ENCODE measurements at regions not wholly inside any gene's neighbourhood (a gene's known extent, or its start where the extent isn't known, plus 50 kb on each side); places are given as distances from the start of the nearest gene placed in this dataset.
"Not testable (repeated sequence)": the region's sequence is repeated elsewhere in the genome, so short reads cannot be mapped to it uniquely, and the experiment has no call there.

DNA sequence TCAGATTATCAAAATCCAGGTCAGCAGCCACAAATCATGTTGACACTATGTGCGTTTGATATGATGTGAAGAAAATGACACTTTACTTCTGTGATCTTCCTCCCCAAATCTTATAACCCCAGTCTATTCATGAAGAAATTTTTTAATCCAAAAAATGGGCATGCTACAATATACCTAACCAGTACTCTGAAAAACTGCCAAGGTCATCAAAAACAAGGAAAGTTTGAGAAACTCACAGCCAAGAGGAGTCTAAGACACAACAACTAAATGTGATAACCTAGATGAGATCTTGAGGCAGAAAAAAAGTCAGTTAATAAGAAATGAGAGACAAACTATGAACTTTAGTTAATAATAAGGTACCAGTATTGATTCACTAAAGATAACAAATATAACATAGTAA lies 200.6 kb upstream of the IRAK1BP1 start:
- no peaks in the 10 kb centered on the region for H3K36me3 ChIP-seq (ENCODE audit: low read depth, missing control alignments)
- no peak for TF ChIP-seq POLR2A (IDR thresholded peaks at IDR 0.05)
- TF ChIP-seq, protein P1, sequence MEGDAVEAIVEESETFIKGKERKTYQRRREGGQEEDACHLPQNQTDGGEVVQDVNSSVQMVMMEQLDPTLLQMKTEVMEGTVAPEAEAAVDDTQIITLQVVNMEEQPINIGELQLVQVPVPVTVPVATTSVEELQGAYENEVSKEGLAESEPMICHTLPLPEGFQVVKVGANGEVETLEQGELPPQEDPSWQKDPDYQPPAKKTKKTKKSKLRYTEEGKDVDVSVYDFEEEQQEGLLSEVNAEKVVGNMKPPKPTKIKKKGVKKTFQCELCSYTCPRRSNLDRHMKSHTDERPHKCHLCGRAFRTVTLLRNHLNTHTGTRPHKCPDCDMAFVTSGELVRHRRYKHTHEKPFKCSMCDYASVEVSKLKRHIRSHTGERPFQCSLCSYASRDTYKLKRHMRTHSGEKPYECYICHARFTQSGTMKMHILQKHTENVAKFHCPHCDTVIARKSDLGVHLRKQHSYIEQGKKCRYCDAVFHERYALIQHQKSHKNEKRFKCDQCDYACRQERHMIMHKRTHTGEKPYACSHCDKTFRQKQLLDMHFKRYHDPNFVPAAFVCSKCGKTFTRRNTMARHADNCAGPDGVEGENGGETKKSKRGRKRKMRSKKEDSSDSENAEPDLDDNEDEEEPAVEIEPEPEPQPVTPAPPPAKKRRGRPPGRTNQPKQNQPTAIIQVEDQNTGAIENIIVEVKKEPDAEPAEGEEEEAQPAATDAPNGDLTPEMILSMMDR (IDR thresholded peaks at IDR 0.05): no peak
- no peak overlapping the region for H3K27ac ChIP-seq
- no peaks in the 10 kb centered on the region for H3K27me3 ChIP-seq
- intact Hi-C loops (cut with DNase I; ENCODE audit: low total_unique reads): no loop called here
- H3K4me1 ChIP-seq: no peaks in the 10 kb centered on the region
- no peak overlapping the region for H3K4me3 ChIP-seq
- no peaks in the 10 kb centered on the region for H3K9me3 ChIP-seq
- no peak for DNase-seq
- WGBS, 2 donors: 54 to 70% methylated on average over 1 of the region's 1 CpG

DNA sequence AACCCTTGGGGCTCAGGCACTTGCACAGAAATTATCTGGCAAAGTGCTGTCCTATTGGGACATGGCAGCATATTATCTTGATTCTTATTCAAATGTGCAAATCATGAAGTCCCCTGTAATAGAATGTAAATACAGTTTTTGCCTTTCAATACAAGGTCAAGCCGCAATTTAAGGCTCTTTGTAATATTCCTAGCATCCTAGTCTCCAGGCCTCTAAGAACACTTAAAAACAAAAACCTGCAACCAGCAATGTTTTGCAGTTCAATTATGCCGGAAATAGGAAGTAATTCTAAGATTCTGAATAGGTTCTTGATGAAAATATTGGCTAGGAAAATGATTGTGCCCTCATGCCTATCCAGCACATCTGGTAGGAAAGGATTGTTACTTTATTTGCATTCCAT lies 197.2 kb upstream of the IRAK1BP1 start:
- 79% methylated on average over 2 of the region's 2 CpGs for WGBS, 2 donors
- intact Hi-C loops (cut with DNase I; ENCODE audit: low total_unique reads): no loop called here
- DNase-seq: no peak

DNA sequence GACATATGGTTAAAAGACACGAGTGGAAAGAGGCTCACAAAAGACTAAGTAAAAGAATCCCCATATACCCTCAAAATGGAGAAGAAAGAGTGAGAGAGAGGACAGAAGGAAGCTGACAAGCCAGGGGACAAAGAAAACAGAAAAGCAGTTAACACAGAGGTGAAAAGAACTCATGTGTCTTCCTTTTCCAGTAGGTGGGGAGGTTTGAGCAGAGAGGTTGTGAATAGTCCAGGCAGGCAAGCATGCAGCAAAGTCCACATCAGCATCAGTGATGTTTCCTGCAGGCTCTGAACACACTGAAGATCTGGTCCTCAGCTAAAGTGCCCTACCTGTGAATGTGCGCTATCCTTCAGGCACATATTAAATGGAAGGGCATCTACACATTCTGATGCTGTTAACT lies 196.5 kb upstream of the IRAK1BP1 start:
- no peaks in the 10 kb centered on the region for H3K27me3 ChIP-seq
- no peaks in the 10 kb centered on the region for H3K9me3 ChIP-seq
- no peak overlapping the region for H3K4me3 ChIP-seq
- 57 to 60% methylated on average over 2 of the region's 2 CpGs for WGBS, 2 donors
- intact Hi-C loops (cut with DNase I; ENCODE audit: low total_unique reads): no loop called here
- no peaks in the 10 kb centered on the region for H3K4me1 ChIP-seq
- TF ChIP-seq, protein P1 (IDR thresholded peaks at IDR 0.05): no peak
- TF ChIP-seq POLR2A (IDR thresholded peaks at IDR 0.05): no peak
- no peak for DNase-seq
- no peaks in the 10 kb centered on the region for H3K36me3 ChIP-seq (ENCODE audit: low read depth, missing control alignments)
- H3K27ac ChIP-seq: no peak overlapping the region

More for the DNA sequence above, 197.2 kb upstream of the IRAK1BP1 start:
- H3K27ac ChIP-seq: no peak overlapping the region
- no peak overlapping the region for H3K4me3 ChIP-seq
- H3K4me1 ChIP-seq: no peaks in the 10 kb centered on the region
- TF ChIP-seq, protein P1 (IDR thresholded peaks at IDR 0.05): no peak
- no peak for TF ChIP-seq POLR2A (IDR thresholded peaks at IDR 0.05)
- H3K9me3 ChIP-seq: no peaks in the 10 kb centered on the region
- no peaks in the 10 kb centered on the region for H3K36me3 ChIP-seq (ENCODE audit: low read depth, missing control alignments)
- no peaks in the 10 kb centered on the region for H3K27me3 ChIP-seq

DNA sequence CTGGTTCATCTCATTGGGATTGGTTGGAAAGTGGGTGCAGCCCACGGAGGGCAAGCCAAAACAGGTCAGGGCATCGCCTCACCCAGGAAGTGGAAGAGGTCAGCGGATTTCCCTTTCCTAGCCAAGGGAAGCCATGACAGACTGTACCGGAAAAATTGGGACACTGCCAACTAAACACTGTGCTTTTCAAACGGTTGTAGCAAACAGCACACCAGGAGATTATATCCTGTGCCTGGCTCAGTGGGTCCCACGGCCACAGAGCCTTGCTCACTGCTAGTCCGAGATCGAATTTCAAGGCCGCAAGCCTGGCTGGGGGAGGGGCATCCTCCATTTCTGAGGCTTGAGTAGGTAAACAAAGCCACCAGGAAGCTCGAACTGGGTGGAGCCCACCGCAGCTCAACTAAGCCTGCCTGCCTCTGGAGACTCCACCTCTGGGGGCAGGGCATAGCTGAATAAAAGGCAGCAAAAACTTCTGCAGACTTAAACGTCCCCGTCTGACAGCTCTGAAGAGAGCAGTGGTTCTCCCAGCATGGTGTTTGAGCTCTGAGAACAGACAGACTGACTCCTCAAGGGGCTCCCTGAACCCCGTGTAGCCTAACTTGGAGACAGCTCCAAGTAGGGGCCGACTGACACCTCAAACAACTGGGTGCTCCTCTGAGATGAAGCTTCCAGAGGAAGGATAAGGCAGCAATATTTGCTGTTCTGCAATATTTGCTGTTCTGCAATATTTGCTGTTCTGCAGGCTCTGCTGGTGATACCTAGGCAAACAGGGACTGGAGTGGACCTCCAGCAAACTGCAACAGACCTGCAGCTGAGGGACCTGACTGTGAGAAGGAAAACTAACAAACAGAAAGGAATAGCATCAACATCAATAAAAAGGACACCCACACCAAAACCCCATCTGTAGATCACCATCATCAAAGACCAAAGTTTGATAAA lies 191.0 kb upstream of the IRAK1BP1 start:
- H3K4me3 ChIP-seq; H3K27me3 ChIP-seq; H3K27ac ChIP-seq; DNase-seq; H3K4me1 ChIP-seq; intact Hi-C loops (cut with DNase I; ENCODE audit: low total_unique reads); H3K9me3 ChIP-seq; H3K36me3 ChIP-seq (ENCODE audit: low read depth, missing control alignments): not testable (repeated sequence)
- 75 to 86% methylated on average over 10 to 15 of the region's 15 CpGs for WGBS, 2 donors

DNA sequence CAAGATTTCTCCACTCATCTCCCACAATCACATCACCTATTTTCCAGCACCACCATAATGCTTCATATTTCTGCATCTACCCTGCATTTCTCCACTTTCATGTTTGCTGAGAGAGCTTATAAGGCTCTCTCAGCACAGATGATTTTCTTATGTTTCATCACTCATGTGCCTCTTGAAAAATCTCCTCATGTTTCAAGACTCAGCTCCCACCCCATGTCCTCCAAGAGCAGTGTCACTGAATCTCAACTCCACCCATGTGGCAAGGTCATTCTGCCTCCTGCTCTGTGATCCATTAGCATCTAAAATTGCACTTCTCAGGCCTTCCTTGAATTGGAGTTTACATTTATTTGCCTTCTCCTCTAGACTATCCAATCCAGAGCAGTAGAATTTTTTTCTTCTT lies 178.7 kb upstream of the IRAK1BP1 start:
- TF ChIP-seq, protein P1 (IDR thresholded peaks at IDR 0.05): no peak
- TF ChIP-seq POLR2A (IDR thresholded peaks at IDR 0.05): no peak
- Histone ChIP-seq H3K36me3 (ENCODE audit: low read depth, missing control alignments) (no peaks in the 10 kb centered on the region), H3K4me1 (no peaks in the 10 kb centered on the region), H3K27ac (no peak overlapping the region), H3K4me3 (no peak overlapping the region), H3K27me3 (no peaks in the 10 kb centered on the region), H3K9me3 (no peaks in the 10 kb centered on the region)
- intact Hi-C loops (cut with DNase I; ENCODE audit: low total_unique reads): no loop called here
- no peak for DNase-seq
